Right kidney (tissue), 1 donor: ENCODE measurements at regions not wholly inside any gene's neighbourhood (a gene's known extent, or its start where the extent isn't known, plus 50 kb on each side); places are given as distances from the start of the nearest gene placed in this dataset.

Source experiments
- DNase-seq: peaks from one replicate; pipeline ENCODE4 v3.0.0-alpha.2; 2016

- no peak for DNase-seq
Observed at GRCh38 chr22:48845356-48845936, 982.2 kb downstream of the BRD1 start.

GRCh38 chr22:48844056-48844675 lies 983.5 kb downstream of the BRD1 start:
- no peak for DNase-seq

- no peak for DNase-seq
Observed at GRCh38 chr22:48843640-48844039, 984.0 kb downstream of the BRD1 start.

- DNase-seq = no peak
Observed at GRCh38 chr22:48842976-48843375, 984.7 kb downstream of the BRD1 start.

GRCh38 chr22:48842583-48842945 lies 985.1 kb downstream of the BRD1 start:
- DNase-seq = no peak

- DNase-seq = no peak
Observed at GRCh38 chr22:48841881-48842582, 985.6 kb downstream of the BRD1 start.

- DNase-seq = no peak
Observed at GRCh38 chr22:48840112-48840949, 987.3 kb downstream of the BRD1 start.

GRCh38 chr22:48838846-48839730 lies 988.6 kb downstream of the BRD1 start:
- DNase-seq = no peak

- DNase-seq = no peak
Observed at GRCh38 chr22:48838376-48838775, 989.3 kb downstream of the BRD1 start.

GRCh38 chr22:48837341-48837935 lies 990.2 kb downstream of the BRD1 start:
- DNase-seq = no peak

GRCh38 chr22:48836673-48837340 lies 990.9 kb downstream of the BRD1 start:
- DNase-seq = no peak

- no peak for DNase-seq
Observed at GRCh38 chr22:48835857-48836672, 991.6 kb downstream of the BRD1 start.

- DNase-seq = no peak
Observed at GRCh38 chr22:48835364-48835763, 992.3 kb downstream of the BRD1 start.

- DNase-seq = no peak
Observed at GRCh38 chr22:48834404-48834803, 993.3 kb downstream of the BRD1 start.

GRCh38 chr22:48832592-48832991 lies 995.1 kb downstream of the BRD1 start:
- no peak for DNase-seq

GRCh38 chr22:48829908-48830307 lies 997.8 kb downstream of the BRD1 start:
- DNase-seq = no peak

- no peak for DNase-seq
Observed at GRCh38 chr22:48828688-48829087, 999.0 kb downstream of the BRD1 start.

- no peak for DNase-seq
Observed at GRCh38 chr22:48827904-48828555, 999.6 kb downstream of the BRD1 start.

GRCh38 chr22:48827268-48827846 lies 1000.3 kb downstream of the BRD1 start:
- peak; percentile 54 for DNase-seq
